HFFc6 (cell line): ENCODE measurements at regions not wholly inside any gene's neighbourhood (a gene's known extent, or its start where the extent isn't known, plus 50 kb on each side); places are given as distances from the start of the nearest gene placed in this dataset.

Experiments used
- DNase-seq: peaks from one replicate; pipeline ENCODE4 v3.0.0-alpha.2; 2018
- H3K27ac Mint-ChIP-seq: 2 replicates; pipeline ENCODE4 v1.8.0; 2020; ENCODE audit warnings: mild to moderate bottlenecking, mixed read lengths
- H3K27me3 Mint-ChIP-seq: 2 replicates; pipeline ENCODE4 v1.8.0; 2021; ENCODE audit warnings: mild to moderate bottlenecking, moderate library complexity, mixed read lengths; ENCODE audit not compliant: insufficient read depth
- H3K36me3 Mint-ChIP-seq: 2 replicates; pipeline ENCODE4 v1.8.0; 2021; ENCODE audit warnings: low read depth, mixed read lengths
- H3K4me1 Mint-ChIP-seq: 2 replicates; pipeline ENCODE4 v1.8.0; 2020; ENCODE audit warnings: low read depth, mixed read lengths
- H3K4me3 Mint-ChIP-seq: 2 replicates; pipeline ENCODE4 v1.8.0; 2020; ENCODE audit warnings: mild to moderate bottlenecking, moderate library complexity, mixed read lengths
- H3K9me3 Mint-ChIP-seq: 2 replicates; pipeline ENCODE4 v1.8.0; 2020; ENCODE audit warnings: mild to moderate bottlenecking, mixed read lengths
- CTCF ChIP-seq: fragments of 200-600 bp; sonication (generic); IDR thresholded peaks from 2 replicates; pipeline ENCODE4 v1.5.0; 2021; ENCODE audit warnings: antibody characterized with exemption, mild to moderate bottlenecking

DNA sequence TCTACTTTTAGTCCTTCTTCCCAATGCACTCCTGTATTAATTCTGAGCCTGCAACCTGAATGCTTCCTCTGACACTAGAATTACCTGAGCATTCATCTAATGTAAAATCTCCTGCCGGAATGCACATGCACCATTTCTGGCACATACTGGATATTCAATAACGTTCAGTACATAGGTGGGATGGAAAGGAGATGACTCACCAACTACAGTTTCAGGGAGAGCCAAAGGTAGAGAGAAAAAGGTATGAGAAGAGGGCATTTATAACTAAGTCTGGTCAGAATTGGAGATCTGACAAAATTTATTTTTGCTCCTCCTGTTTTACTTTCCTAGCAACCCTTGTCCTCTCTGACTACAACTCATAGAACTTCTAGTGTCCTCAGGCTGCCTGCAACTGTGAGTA lies 1954.1 kb upstream of the CELF4 start:
- DNase-seq = no peak
- H3K9me3 Mint-ChIP-seq = no peaks in the 10 kb centered on the region
- H3K4me1 Mint-ChIP-seq = peaks cover 19% of the 10 kb centered on the region
- no peaks in the 10 kb centered on the region for H3K36me3 Mint-ChIP-seq
- no peak overlapping the region for H3K4me3 Mint-ChIP-seq
- no peaks in the 10 kb centered on the region for H3K27me3 Mint-ChIP-seq
- no peak overlapping the region for H3K27ac Mint-ChIP-seq
- no peak for TF ChIP-seq CTCF

GRCh38 chr18:39515299-39515698 lies 1949.7 kb upstream of the CELF4 start:
- TF ChIP-seq CTCF = no peak
- no peaks in the 10 kb centered on the region for H3K27me3 Mint-ChIP-seq
- no peaks in the 10 kb centered on the region for H3K4me1 Mint-ChIP-seq
- H3K4me3 Mint-ChIP-seq = no peak overlapping the region
- DNase-seq = no peak
- H3K36me3 Mint-ChIP-seq = no peaks in the 10 kb centered on the region; the same call in 1 of the 2 replicates
- H3K27ac Mint-ChIP-seq = no peak overlapping the region
- no peaks in the 10 kb centered on the region for H3K9me3 Mint-ChIP-seq

GRCh38 chr18:39513186-39513585 lies 1947.6 kb upstream of the CELF4 start:
- Mint-ChIP-seq H3K4me1 (no peaks in the 10 kb centered on the region), H3K9me3 (no peaks in the 10 kb centered on the region), H3K27me3 (no peaks in the 10 kb centered on the region), H3K27ac (no peak overlapping the region), H3K4me3 (no peak overlapping the region), H3K36me3 (no peaks in the 10 kb centered on the region; the same call in 1 of the 2 replicates)
- no peak for DNase-seq
- no peak for TF ChIP-seq CTCF

DNA sequence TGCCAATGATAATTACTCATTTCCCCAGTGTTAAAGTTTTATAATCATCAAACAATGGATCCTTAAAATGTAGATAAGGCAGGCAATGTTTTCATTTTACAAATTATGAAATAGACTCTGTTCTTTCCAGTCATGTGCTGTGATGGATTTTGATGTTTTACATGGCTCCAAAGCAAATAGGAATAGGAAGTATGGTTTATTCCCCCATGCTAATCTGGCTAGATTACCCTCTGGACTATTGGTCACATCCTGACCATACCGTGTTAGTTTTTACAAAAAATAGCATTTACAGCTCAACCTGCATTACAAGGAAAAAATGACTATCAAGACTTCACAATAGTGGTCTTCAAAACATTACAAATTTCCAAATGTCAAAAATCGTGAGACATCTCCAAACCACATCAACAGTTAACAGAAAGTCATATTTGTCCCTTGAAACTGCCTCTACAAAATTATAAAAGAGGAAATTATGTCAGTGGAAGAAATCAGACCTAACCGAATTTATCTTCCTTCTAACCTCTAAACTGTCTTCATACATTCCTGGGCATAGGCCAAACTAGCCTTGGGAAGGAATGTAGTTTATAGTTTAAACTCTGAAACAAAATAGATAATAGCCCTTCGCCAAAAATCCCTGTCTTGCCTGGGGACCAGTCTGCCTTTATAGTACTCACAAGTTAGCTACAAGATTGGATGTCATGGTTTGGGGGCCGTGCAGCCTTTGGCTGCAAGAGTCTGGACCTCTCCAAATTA lies 1941.2 kb upstream of the CELF4 start:
- Mint-ChIP-seq H3K27me3 (no peaks in the 10 kb centered on the region), H3K9me3 (no peaks in the 10 kb centered on the region), H3K27ac (no peak overlapping the region), H3K36me3 (no peaks in the 10 kb centered on the region; the same call in 1 of the 2 replicates), H3K4me1 (no peaks in the 10 kb centered on the region), H3K4me3 (no peak overlapping the region)
- no peak for DNase-seq
- no peak for TF ChIP-seq CTCF

DNA sequence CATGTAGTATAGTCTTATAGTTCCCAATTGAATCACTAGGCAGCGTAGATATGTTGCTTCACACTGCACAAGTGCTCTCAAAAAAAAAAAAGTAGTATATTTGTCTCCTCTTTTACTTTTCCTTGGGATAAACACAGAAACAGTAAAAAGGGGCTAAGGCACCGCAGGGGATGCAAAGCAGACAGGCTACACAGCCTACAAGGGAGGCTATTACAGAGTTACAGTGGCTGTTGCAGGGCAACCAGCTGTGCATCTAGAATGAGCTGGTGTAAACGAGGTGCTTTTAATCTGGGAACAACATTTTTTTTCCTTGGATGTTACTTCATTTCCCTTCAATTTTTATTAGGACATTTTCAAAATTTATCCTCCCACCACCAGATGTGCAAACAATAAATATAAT lies 1934.7 kb upstream of the CELF4 start:
- no peak for TF ChIP-seq CTCF
- no peaks in the 10 kb centered on the region for H3K4me1 Mint-ChIP-seq
- no peak for DNase-seq
- no peak overlapping the region for H3K27ac Mint-ChIP-seq
- H3K27me3 Mint-ChIP-seq = no peaks in the 10 kb centered on the region
- no peaks in the 10 kb centered on the region for H3K36me3 Mint-ChIP-seq
- H3K9me3 Mint-ChIP-seq = no peaks in the 10 kb centered on the region
- no peak overlapping the region for H3K4me3 Mint-ChIP-seq
